ENCODE measurements at regions not wholly inside any gene's neighbourhood (a gene's known extent, or its start where the extent isn't known, plus 50 kb on each side); places are given as distances from the start of the nearest gene placed in this dataset.

DNA sequence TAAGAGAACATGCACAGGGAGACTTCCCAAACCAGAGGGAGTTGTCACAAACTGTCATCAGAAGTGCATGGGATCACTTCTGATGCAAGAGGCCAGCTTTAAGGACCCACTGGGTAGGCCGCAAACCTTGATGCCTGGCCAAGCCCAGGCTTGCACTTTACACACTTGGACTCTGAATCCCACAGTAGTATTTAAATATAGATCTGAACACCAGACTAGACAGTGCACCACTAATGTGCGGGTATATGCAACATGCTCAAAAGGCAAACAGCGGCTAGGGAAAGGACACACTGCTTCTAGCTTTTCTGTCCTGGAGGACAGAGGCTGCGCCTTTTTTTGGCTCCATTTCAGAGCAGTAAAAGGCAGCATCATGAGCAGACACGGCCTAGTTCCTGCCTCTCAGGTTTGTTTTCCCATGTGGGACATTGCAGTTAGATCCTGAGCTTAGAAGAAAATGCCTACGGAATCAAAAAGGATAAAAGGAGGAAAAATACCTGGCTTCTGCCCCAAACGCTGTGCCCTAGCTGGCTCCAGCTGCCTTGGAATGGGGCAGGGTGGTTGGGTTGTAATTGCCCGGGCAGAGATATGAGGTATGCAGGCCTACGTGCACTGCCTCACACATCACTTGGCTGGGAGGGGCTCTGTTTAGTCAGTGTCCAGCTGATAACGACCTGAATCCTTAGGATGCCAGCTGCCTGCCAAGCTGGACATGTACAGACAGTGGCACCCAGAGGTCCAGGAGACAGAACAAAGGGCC lies 84.5 kb upstream of the EGLN3 start (continued):
- TF ChIP-seq HNF4G (IDR thresholded peaks at IDR 0.05; ENCODE audit: borderline replicate concordance, low read depth, low read length) (peak; percentile 91), HNF4G (CRISPR knock-in tag; IDR thresholded peaks at IDR 0.05; ENCODE audit: borderline replicate concordance, low read depth) (peak; percentile 81), PITX1 (CRISPR knock-in tag; IDR thresholded peaks at IDR 0.05) (peak; percentile 70), ZNF784 (CRISPR knock-in tag; IDR thresholded peaks at IDR 0.05; ENCODE audit: borderline replicate concordance) (0 out of 2 replicates have a peak, but pooled peaks have one; percentile 16), NFRKB (IDR thresholded peaks at IDR 0.05) (no peak), PRDM10 (CRISPR knock-in tag; IDR thresholded peaks at IDR 0.05; ENCODE audit: low read depth) (0 out of 2 replicates have a peak, but pooled peaks have one; percentile 28), IRF1 (CRISPR knock-in tag; IDR thresholded peaks at IDR 0.05; ENCODE audit: low read depth) (no peak), NCOA2 (CRISPR knock-in tag; IDR thresholded peaks at IDR 0.05) (peak; percentile 78), CENPT (CRISPR knock-in tag; IDR thresholded peaks at IDR 0.05; ENCODE audit: low read depth) (0 out of 2 replicates have a peak, but pooled peaks have one; percentile 39), ZNF24 (IDR thresholded peaks at IDR 0.05) (peak; percentile 39; the same call in 1 of the 2 replicates), FOXK1 (CRISPR knock-in tag; IDR thresholded peaks at IDR 0.05; ENCODE audit: borderline replicate concordance, low read depth) (peak; percentile 58; the same call in 1 of the 2 replicates), KAT8 (CRISPR knock-in tag; IDR thresholded peaks at IDR 0.05) (peak; percentile 92), NR2F1 (CRISPR knock-in tag; IDR thresholded peaks at IDR 0.05) (peak; percentile 54 to 70; a peak in 2 of 4 replicates), ZBTB42 (CRISPR knock-in tag; IDR thresholded peaks at IDR 0.05) (0 out of 2 replicates have a peak, but pooled peaks have one; percentile 3), ZNF296 (CRISPR knock-in tag; conservative IDR thresholded peaks at IDR 0.05) (no peak)
- TF ChIP-seq, protein P1, sequence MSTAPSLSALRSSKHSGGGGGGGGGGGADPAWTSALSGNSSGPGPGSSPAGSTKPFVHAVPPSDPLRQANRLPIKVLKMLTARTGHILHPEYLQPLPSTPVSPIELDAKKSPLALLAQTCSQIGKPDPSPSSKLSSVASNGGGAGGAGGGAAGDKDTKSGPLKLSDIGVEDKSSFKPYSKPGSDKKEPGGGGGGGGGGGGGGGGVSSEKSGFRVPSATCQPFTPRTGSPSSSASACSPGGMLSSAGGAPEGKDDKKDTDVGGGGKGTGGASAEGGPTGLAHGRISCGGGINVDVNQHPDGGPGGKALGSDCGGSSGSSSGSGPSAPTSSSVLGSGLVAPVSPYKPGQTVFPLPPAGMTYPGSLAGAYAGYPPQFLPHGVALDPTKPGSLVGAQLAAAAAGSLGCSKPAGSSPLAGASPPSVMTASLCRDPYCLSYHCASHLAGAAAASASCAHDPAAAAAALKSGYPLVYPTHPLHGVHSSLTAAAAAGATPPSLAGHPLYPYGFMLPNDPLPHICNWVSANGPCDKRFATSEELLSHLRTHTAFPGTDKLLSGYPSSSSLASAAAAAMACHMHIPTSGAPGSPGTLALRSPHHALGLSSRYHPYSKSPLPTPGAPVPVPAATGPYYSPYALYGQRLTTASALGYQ (CRISPR knock-in tag; IDR thresholded peaks at IDR 0.05) = peak; percentile 91; the same call in 1 of the 2 replicates
- TF ChIP-seq, protein P2, sequence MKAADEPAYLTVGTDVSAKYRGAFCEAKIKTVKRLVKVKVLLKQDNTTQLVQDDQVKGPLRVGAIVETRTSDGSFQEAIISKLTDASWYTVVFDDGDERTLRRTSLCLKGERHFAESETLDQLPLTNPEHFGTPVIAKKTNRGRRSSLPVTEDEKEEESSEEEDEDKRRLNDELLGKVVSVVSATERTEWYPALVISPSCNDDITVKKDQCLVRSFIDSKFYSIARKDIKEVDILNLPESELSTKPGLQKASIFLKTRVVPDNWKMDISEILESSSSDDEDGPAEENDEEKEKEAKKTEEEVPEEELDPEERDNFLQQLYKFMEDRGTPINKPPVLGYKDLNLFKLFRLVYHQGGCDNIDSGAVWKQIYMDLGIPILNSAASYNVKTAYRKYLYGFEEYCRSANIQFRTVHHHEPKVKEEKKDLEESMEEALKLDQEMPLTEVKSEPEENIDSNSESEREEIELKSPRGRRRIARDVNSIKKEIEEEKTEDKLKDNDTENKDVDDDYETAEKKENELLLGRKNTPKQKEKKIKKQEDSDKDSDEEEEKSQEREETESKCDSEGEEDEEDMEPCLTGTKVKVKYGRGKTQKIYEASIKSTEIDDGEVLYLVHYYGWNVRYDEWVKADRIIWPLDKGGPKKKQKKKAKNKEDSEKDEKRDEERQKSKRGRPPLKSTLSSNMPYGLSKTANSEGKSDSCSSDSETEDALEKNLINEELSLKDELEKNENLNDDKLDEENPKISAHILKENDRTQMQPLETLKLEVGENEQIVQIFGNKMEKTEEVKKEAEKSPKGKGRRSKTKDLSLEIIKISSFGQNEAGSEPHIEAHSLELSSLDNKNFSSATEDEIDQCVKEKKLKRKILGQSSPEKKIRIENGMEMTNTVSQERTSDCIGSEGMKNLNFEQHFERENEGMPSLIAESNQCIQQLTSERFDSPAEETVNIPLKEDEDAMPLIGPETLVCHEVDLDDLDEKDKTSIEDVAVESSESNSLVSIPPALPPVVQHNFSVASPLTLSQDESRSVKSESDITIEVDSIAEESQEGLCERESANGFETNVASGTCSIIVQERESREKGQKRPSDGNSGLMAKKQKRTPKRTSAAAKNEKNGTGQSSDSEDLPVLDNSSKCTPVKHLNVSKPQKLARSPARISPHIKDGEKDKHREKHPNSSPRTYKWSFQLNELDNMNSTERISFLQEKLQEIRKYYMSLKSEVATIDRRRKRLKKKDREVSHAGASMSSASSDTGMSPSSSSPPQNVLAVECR (CRISPR knock-in tag; IDR thresholded peaks at IDR 0.05; ENCODE audit: borderline replicate concordance) = peak; percentile 72

Data from HepG2 (cell line).